ENCODE measurements at regions not wholly inside any gene's neighbourhood (a gene's known extent, or its start where the extent isn't known, plus 50 kb on each side); places are given as distances from the start of the nearest gene placed in this dataset.

GRCh38 chr13:84315527-84315926 lies 433.3 kb upstream of the SLITRK1 start:
- Mint-ChIP-seq H3K27me3 (no peaks in the 10 kb centered on the region), H3K4me1 (no peaks in the 10 kb centered on the region), H3K36me3 (ENCODE audit: low read depth) (no peaks in the 10 kb centered on the region), H3K27ac (no peak overlapping the region), H3K4me3 (no peak overlapping the region)
- H3K9me3 ChIP-seq (ENCODE audit: control insufficient read depth, low read length, poor library complexity, severe bottlenecking), result no peaks in the 10 kb centered on the region
- ATAC-seq (no peak), DNase-seq (no peak)

GRCh38 chr13:84303035-84303434 lies 420.8 kb upstream of the SLITRK1 start:
- H3K4me3 Mint-ChIP-seq, result no peak overlapping the region
- ATAC-seq, result no peak
- no peaks in the 10 kb centered on the region for H3K27me3 Mint-ChIP-seq

GRCh38 chr13:84297251-84297650 lies 415.0 kb upstream of the SLITRK1 start:
- Mint-ChIP-seq H3K4me3 (no peak overlapping the region), H3K27ac (no peak overlapping the region), H3K36me3 (ENCODE audit: low read depth) (no peaks in the 10 kb centered on the region), H3K4me1 (no peaks in the 10 kb centered on the region), H3K27me3 (no peaks in the 10 kb centered on the region)
- H3K9me3 ChIP-seq (ENCODE audit: control insufficient read depth, low read length, poor library complexity, severe bottlenecking), result no peaks in the 10 kb centered on the region
- no peak for DNase-seq
- ATAC-seq, result no peak

More at GRCh38 chr13:84303035-84303434, 420.8 kb upstream of the SLITRK1 start:
- no peaks in the 10 kb centered on the region for H3K9me3 ChIP-seq (ENCODE audit: control insufficient read depth, low read length, poor library complexity, severe bottlenecking)
- Mint-ChIP-seq H3K27ac (no peak overlapping the region), H3K36me3 (ENCODE audit: low read depth) (no peaks in the 10 kb centered on the region), H3K4me1 (no peaks in the 10 kb centered on the region)
- no peak for DNase-seq

GRCh38 chr13:84296401-84296800 lies 414.1 kb upstream of the SLITRK1 start:
- DNase-seq, result no peak
- Mint-ChIP-seq H3K4me3 (no peak overlapping the region), H3K4me1 (no peaks in the 10 kb centered on the region), H3K27ac (no peak overlapping the region), H3K27me3 (no peaks in the 10 kb centered on the region), H3K36me3 (ENCODE audit: low read depth) (no peaks in the 10 kb centered on the region)
- no peak for ATAC-seq
- no peaks in the 10 kb centered on the region for H3K9me3 ChIP-seq (ENCODE audit: control insufficient read depth, low read length, poor library complexity, severe bottlenecking)

- Mint-ChIP-seq H3K4me1 (no peaks in the 10 kb centered on the region), H3K27ac (no peak overlapping the region), H3K4me3 (no peak overlapping the region), H3K27me3 (no peaks in the 10 kb centered on the region), H3K36me3 (ENCODE audit: low read depth) (no peaks in the 10 kb centered on the region)
- no peaks in the 10 kb centered on the region for H3K9me3 ChIP-seq (ENCODE audit: control insufficient read depth, low read length, poor library complexity, severe bottlenecking)
- ATAC-seq (no peak), DNase-seq (no peak)
Measured at GRCh38 chr13:84294576-84294975, 412.3 kb upstream of the SLITRK1 start.

- Mint-ChIP-seq H3K4me3 (no peak overlapping the region), H3K27ac (no peak overlapping the region), H3K27me3 (no peaks in the 10 kb centered on the region), H3K36me3 (ENCODE audit: low read depth) (no peaks in the 10 kb centered on the region), H3K4me1 (no peaks in the 10 kb centered on the region)
- ATAC-seq, result no peak
- no peaks in the 10 kb centered on the region for H3K9me3 ChIP-seq (ENCODE audit: control insufficient read depth, low read length, poor library complexity, severe bottlenecking)
- no peak for DNase-seq
Measured at GRCh38 chr13:84290386-84290785, 408.1 kb upstream of the SLITRK1 start.

GRCh38 chr13:84279166-84279565 lies 396.9 kb upstream of the SLITRK1 start:
- H3K4me1 Mint-ChIP-seq, result no peaks in the 10 kb centered on the region
- H3K36me3 Mint-ChIP-seq (ENCODE audit: low read depth), result no peaks in the 10 kb centered on the region
- no peak for ATAC-seq
- H3K27ac Mint-ChIP-seq, result no peak overlapping the region
- H3K4me3 Mint-ChIP-seq, result no peak overlapping the region
- no peaks in the 10 kb centered on the region for H3K27me3 Mint-ChIP-seq
- H3K9me3 ChIP-seq (ENCODE audit: control insufficient read depth, low read length, poor library complexity, severe bottlenecking), result no peaks in the 10 kb centered on the region
- DNase-seq, result no peak

GRCh38 chr13:84272877-84273562 lies 390.7 kb upstream of the SLITRK1 start:
- no peaks in the 10 kb centered on the region for H3K36me3 Mint-ChIP-seq (ENCODE audit: low read depth)
- no peak overlapping the region for H3K4me3 Mint-ChIP-seq
- ATAC-seq, result no peak
- H3K27ac Mint-ChIP-seq, result no peak overlapping the region
- DNase-seq, result no peak
- H3K4me1 Mint-ChIP-seq, result no peaks in the 10 kb centered on the region
- no peaks in the 10 kb centered on the region for H3K27me3 Mint-ChIP-seq
- no peaks in the 10 kb centered on the region for H3K9me3 ChIP-seq (ENCODE audit: control insufficient read depth, low read length, poor library complexity, severe bottlenecking)

GRCh38 chr13:84265257-84265764 lies 383.0 kb upstream of the SLITRK1 start:
- DNase-seq (no peak), ATAC-seq (no peak)
- Mint-ChIP-seq H3K36me3 (ENCODE audit: low read depth) (no peaks in the 10 kb centered on the region), H3K4me3 (no peak overlapping the region), H3K4me1 (no peaks in the 10 kb centered on the region), H3K27ac (no peak overlapping the region), H3K27me3 (no peaks in the 10 kb centered on the region)
- no peaks in the 10 kb centered on the region for H3K9me3 ChIP-seq (ENCODE audit: control insufficient read depth, low read length, poor library complexity, severe bottlenecking)

GRCh38 chr13:84263354-84264069 lies 381.2 kb upstream of the SLITRK1 start:
- DNase-seq (no peak), ATAC-seq (no peak)
- H3K36me3 Mint-ChIP-seq (ENCODE audit: low read depth), result no peaks in the 10 kb centered on the region
- H3K27ac Mint-ChIP-seq, result no peak overlapping the region
- no peak overlapping the region for H3K4me3 Mint-ChIP-seq
- H3K4me1 Mint-ChIP-seq, result no peaks in the 10 kb centered on the region
- H3K9me3 ChIP-seq (ENCODE audit: control insufficient read depth, low read length, poor library complexity, severe bottlenecking), result no peaks in the 10 kb centered on the region
- no peaks in the 10 kb centered on the region for H3K27me3 Mint-ChIP-seq

GRCh38 chr13:84255226-84255797 lies 373.0 kb upstream of the SLITRK1 start:
- no peak overlapping the region for H3K4me3 Mint-ChIP-seq
- H3K27ac Mint-ChIP-seq, result no peak overlapping the region
- H3K4me1 Mint-ChIP-seq, result no peaks in the 10 kb centered on the region
- ATAC-seq (no peak), DNase-seq (no peak)
- H3K9me3 ChIP-seq (ENCODE audit: control insufficient read depth, low read length, poor library complexity, severe bottlenecking), result no peaks in the 10 kb centered on the region
- H3K27me3 Mint-ChIP-seq, result no peaks in the 10 kb centered on the region
- no peaks in the 10 kb centered on the region for H3K36me3 Mint-ChIP-seq (ENCODE audit: low read depth)

GRCh38 chr13:84249463-84249862 lies 367.2 kb upstream of the SLITRK1 start:
- Mint-ChIP-seq H3K27me3 (no peaks in the 10 kb centered on the region), H3K4me1 (no peaks in the 10 kb centered on the region), H3K36me3 (ENCODE audit: low read depth) (no peaks in the 10 kb centered on the region)

GRCh38 chr13:84243340-84243739 lies 361.1 kb upstream of the SLITRK1 start:
- Mint-ChIP-seq H3K27ac (no peak overlapping the region), H3K27me3 (no peaks in the 10 kb centered on the region), H3K4me3 (no peak overlapping the region), H3K4me1 (no peaks in the 10 kb centered on the region), H3K36me3 (ENCODE audit: low read depth) (no peaks in the 10 kb centered on the region)
- H3K9me3 ChIP-seq (ENCODE audit: control insufficient read depth, low read length, poor library complexity, severe bottlenecking), result no peaks in the 10 kb centered on the region
- ATAC-seq (no peak), DNase-seq (no peak)

More at GRCh38 chr13:84249463-84249862, 367.2 kb upstream of the SLITRK1 start:
- Mint-ChIP-seq H3K4me3 (no peak overlapping the region), H3K27ac (no peak overlapping the region)
- DNase-seq, result no peak
- no peaks in the 10 kb centered on the region for H3K9me3 ChIP-seq (ENCODE audit: control insufficient read depth, low read length, poor library complexity, severe bottlenecking)
- ATAC-seq, result no peak
